M059J (cell line): ENCODE measurements at regions not wholly inside any gene's neighbourhood (a gene's known extent, or its start where the extent isn't known, plus 50 kb on each side); places are given as distances from the start of the nearest gene placed in this dataset.

Source experiments
- DNase-seq: peaks from one replicate; pipeline ENCODE4 v3.0.0-alpha.2; 2012; ENCODE audit warnings: low read depth

DNA sequence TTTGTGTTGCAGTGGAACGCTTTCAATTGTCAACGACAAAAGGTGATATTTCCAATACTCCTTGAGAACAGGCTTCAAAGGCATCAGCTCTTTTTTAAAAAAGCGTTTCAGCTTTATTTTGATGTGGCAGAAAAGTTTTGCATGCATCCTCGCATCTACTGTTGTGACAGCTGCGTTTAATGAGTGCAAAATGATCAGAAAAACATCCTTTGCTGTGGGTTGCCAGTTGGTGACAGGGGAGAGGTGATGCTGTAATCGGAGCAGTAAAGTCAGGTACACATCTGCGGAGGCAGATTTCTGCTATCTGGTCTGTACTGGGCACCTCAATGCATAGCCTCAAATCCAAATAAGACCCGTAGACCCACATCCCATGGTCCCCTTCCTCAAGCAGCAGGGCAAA lies 91.9 kb upstream of the POU3F3 start:
- DNase-seq = no peak

DNA sequence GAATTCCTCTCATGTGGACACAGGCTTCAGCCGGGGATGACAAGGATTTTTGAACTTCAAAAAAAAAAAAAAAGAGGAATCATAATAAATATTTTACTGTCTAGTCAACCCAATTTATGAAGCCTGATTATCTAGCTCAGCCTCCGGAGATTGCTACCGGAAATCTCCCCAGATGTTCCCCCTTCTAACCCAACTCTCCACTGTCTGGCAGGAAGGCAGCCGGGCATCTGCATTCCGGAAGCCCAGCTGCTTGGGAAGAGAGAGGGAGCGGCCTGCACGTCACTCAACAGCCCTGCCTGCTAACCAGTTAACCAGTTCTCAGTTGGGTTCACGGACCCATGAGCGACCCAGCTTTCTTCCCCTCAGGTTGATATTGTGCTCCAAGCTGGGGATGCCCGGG lies 87.2 kb upstream of the POU3F3 start:
- no peak for DNase-seq

GRCh38 chr2:104768694-104769093 lies 85.2 kb upstream of the POU3F3 start:
- peak; percentile 2 for DNase-seq

DNA sequence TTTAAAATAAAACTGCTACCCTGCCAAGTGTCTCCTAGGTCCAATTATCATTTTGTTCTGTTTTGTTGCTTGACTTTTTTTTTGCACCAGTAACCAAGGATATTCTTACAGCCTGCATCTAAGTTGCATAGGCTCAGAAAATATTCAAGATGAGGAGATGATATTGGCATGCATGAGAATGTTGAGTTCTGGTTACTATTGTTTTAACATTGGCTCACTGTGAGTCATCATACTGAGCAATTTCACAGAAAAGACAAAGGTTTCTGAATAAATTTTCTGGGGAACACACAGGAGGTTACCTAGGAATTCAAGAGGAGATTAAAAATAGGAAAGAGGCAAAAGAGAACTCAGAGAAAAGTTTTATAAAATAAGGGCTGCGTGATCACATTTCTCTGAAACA lies 84.8 kb upstream of the POU3F3 start:
- DNase-seq = peak; percentile 63

GRCh38 chr2:104772996-104773395 lies 80.9 kb upstream of the POU3F3 start:
- DNase-seq = no peak

GRCh38 chr2:104774631-104775030 lies 79.3 kb upstream of the POU3F3 start:
- DNase-seq = no peak

DNA sequence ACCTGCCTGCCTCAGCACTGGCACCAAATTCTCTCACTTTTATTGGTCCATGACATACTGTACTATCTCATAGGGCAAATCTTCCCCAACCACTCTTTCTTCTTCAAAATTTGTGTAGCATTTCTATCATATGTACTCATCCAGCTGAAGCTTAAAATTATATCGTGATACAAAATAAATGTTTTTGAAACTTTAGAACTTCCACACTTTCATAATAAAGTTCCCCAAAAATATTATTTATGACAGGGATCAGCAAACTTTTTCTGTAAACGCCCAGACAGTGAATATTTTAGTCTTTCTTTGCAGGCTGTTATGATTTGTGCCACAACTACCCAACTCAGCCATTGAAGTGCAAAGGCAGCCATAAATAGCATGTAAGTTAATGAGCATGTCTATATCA lies 76.2 kb upstream of the POU3F3 start:
- DNase-seq = no peak

DNA sequence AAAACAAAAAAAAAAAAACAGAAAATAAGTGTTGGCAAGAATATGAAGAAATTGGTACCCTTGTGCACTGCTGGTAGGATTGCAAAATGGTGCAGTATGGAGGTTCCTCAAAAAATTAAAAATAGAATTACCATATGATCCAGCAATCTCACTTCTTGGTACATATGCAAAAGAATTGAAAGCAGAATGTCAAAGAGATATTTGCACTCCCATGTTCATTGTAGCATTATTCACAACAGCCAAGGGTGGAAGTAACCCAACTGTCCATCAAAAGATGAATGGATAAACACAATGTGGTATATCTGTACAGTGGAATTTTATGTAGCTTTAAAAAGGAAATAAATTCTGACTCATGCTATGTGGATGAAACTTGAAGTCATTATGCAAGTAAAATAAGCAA lies 72.8 kb upstream of the POU3F3 start:
- DNase-seq = no peak

- no peak for DNase-seq
These were observed 69.7 kb upstream of the POU3F3 start for GRCh38 chr2:104784264-104784663.

GRCh38 chr2:104786204-104786603 lies 67.7 kb upstream of the POU3F3 start:
- no peak for DNase-seq

- DNase-seq = no peak
These were observed 67.1 kb upstream of the POU3F3 start for GRCh38 chr2:104786821-104787220.

DNA sequence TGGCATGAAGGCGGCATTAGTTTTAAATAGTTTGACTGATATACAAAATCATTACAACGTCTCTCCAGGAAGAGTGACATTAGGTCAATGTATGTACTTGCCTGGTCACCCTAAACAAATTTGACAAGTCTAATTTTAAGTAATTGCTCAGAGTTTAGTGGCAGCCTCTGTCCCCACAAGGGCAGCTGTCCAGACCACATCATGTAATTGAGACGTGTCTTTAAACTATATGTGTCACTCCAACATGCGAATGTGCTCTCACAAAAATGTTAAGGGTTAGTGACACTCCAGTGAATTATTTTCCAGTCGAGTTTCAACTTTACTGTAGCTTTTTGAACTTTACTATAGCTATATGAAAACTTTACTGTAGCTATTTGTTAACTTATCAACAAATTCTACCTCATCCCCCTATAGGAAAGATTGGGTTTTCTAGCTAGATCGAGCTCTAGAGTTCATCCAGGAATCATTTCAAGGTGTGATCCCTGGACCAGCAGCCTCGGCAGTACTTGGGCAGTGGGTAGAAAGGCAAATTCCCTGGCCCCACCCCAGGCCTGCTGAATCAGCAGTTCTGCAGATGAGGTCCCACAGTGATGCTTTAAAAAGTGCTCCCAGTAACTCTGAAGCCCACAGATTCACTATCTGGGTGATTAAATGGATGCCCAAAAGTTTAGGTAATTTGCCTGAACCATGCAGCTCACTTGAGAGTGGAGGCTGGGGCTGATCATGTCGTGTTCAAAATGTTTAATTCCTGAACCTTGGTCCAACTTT lies 66.4 kb upstream of the POU3F3 start:
- no peak for DNase-seq

DNA sequence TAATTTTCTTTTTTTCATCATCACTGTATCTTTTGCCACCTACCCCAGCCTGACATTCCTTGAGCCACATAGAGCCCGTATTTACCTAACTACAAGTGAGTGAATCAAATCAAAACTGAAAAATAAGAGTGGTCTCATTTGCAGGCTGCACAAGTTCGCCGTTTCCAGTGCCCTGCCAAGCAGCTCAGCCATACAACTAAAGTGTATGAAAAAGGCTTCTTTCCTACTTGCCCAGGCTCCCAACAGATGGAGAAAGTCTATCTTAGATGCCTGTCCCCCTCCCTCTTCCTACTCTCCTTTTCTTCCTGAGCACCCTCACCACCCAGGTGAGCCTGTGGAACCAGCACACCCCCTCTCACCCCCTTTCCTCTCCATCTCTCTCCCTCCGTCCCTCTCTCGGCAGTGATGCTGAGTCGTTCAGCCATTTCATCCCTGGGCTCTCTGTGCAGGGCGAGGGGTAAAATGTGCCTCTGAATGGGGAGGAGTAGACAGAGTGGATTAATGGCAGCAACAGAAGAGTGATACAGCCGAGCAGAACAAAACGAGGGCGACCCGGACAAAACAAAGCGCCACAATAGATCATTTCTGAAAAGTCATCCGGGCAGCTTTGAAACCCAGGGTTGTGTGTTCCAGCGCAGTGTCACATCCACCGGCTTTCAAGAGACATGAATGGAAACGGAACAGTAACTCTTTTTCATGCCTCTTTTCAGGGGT lies 65.0 kb upstream of the POU3F3 start:
- DNase-seq = no peak

- DNase-seq = no peak
These were observed 63.7 kb upstream of the POU3F3 start for GRCh38 chr2:104790100-104790811.

GRCh38 chr2:104790901-104791495 lies 62.9 kb upstream of the POU3F3 start:
- no peak for DNase-seq

- peak; percentile 17 for DNase-seq
These were observed 59.9 kb upstream of the POU3F3 start for GRCh38 chr2:104793966-104794365.

- peak; percentile 4 for DNase-seq
These were observed 59.5 kb upstream of the POU3F3 start for GRCh38 chr2:104794441-104794840.
